IMR-90 (cell line): ENCODE measurements at regions not wholly inside any gene's neighbourhood (a gene's known extent, or its start where the extent isn't known, plus 50 kb on each side); places are given as distances from the start of the nearest gene placed in this dataset.

Source experiments
- BHLHE40 ChIP-seq: fragments of 150-350 bp; IDR thresholded peaks from 2 replicates; pipeline ENCODE4 v1.6.1; 2016; ENCODE audit warnings: mild to moderate bottlenecking, low read depth, low read length
- CEBPB ChIP-seq: IDR thresholded peaks from 2 replicates; pipeline ENCODE4 v1.6.1; 2012; ENCODE audit warnings: low read depth, low read length, improper control_type of control experiment
- CTCF ChIP-seq: conservative IDR thresholded peaks from 2 replicates; pipeline ENCODE4 v1.5.1; 2012; ENCODE audit warnings: mild to moderate bottlenecking, low read depth, low read length, improper control_type of control experiment
- ELK1 ChIP-seq: fragments of 150-350 bp; IDR thresholded peaks from 2 replicates; pipeline ENCODE4 v1.6.1; 2016; ENCODE audit warnings: low read depth, mild to moderate bottlenecking, low read length, moderate library complexity, borderline replicate concordance
- MAFK ChIP-seq: IDR thresholded peaks from 2 replicates; pipeline ENCODE4 v1.6.1; 2012; ENCODE audit warnings: low read depth, low read length, improper control_type of control experiment
- MXI1 ChIP-seq: IDR thresholded peaks from 2 replicates; pipeline ENCODE4 v1.6.1; 2012; ENCODE audit warnings: low read depth, mild to moderate bottlenecking, low read length, moderate library complexity, borderline replicate concordance
- POLR2A ChIP-seq: IDR thresholded peaks from 2 replicates; pipeline ENCODE4 v1.6.1; 2012; ENCODE audit warnings: mild to moderate bottlenecking, low read depth, low read length
- RAD21 ChIP-seq: IDR thresholded peaks from 2 replicates; pipeline ENCODE4 v1.6.1; 2012; ENCODE audit warnings: low read length, improper control_type of control experiment
- RCOR1 ChIP-seq: IDR thresholded peaks from 2 replicates; pipeline ENCODE4 v1.6.1; 2012; ENCODE audit warnings: mild to moderate bottlenecking, low read length, improper control_type of control experiment; ENCODE audit not compliant: insufficient replicate concordance
- RFX5 ChIP-seq: IDR thresholded peaks from 2 replicates; pipeline ENCODE4 v1.8.0; 2012; ENCODE audit warnings: low read depth, mild to moderate bottlenecking, low read length, moderate library complexity
- SMC3 ChIP-seq: fragments of 150-350 bp; IDR thresholded peaks from 2 replicates; pipeline ENCODE4 v1.6.1; 2016; ENCODE audit warnings: low read depth, mild to moderate bottlenecking, antibody characterized with exemption, low read length, moderate library complexity

GRCh38 chr10:128982616-128982915, 484.5 kb upstream of the MGMT start:
- TF ChIP-seq CTCF (no peak), CEBPB (no peak), BHLHE40 (no peak), MAFK (no peak), POLR2A (no peak), RAD21 (no peak), SMC3 (no peak), RCOR1 (no peak), MXI1 (no peak), RFX5 (no peak), ELK1 (no peak)
